K562 (cell line): ENCODE measurements at regions not wholly inside any gene's neighbourhood (a gene's known extent, or its start where the extent isn't known, plus 50 kb on each side); places are given as distances from the start of the nearest gene placed in this dataset.

Experiments used
- ATAC-seq: fragments of 200-7000 bp; cut with Tn5 transposase; 3 replicates; pipeline ENCODE4 v1.9.1; 2020; ENCODE audit warnings: moderate library complexity
- BruUV-seq: library from RNA; stranded (reverse); fragments of 400-500 nt; replicated peaks from 2 replicates; lab custom pipeline; 2021; lab: Mats Ljungman, UMichigan
- CTCF ChIA-PET: fragments of 300-600 bp; formaldehyde crosslinking; extraction: SDS; loops from one replicate; lab custom pipeline; 2021; ENCODE audit warnings: low intra/inter-chr PET ratio; lab: Yijun Ruan, JAX
- POLR2A ChIA-PET: fragments of 300-600, 350-650 bp; sonication (Branson Sonifier 250); formaldehyde crosslinking; extraction: SDS; loops from one replicate; lab custom pipeline; 2021; ENCODE audit warnings: antibody characterized with exemption, inconsistent platforms; lab: Yijun Ruan, JAX
- DNase-seq, 4 experiments: peaks; one replicate each; pipeline versions ENCODE4 v3.0.0 to v3.0.0-alpha.2; 2011 to 2018; ENCODE audit warnings: low spot score in 3 of 4, mixed read lengths in 3 of 4; ENCODE audit errors: extremely low read depth in 1 of 4
- FAIRE-seq: peaks from 2 replicates; lab custom pipeline; 2011; peaks lifted over from hg19 to GRCh38; lab: Jason Lieb, UNC
- H2AFZ ChIP-seq: 2 replicates; pipeline ENCODE4 v1.6.0; 2011; ENCODE audit warnings: low read depth, low read length, control low read depth, inconsistent platforms
- H3K27ac ChIP-seq: fragments of 200-600 bp; 3 replicates; pipeline ENCODE4 v1.8.0; 2011; ENCODE audit warnings: low read depth, mild to moderate bottlenecking, control low read depth, inconsistent platforms, low read length, moderate library complexity, mixed read lengths; ENCODE audit errors: extremely low read depth
- H3K27me3 ChIP-seq, 2 experiments: fragments of 300-600 bp in 1 of 2; 2 replicates in 1 of 2; 3 replicates in 1 of 2; pipeline versions ENCODE4 v1.6.0 to v1.8.0; 2011; ENCODE audit warnings: inconsistent platforms in 2 of 2, low read length in 2 of 2, mild to moderate bottlenecking in 1 of 2, mixed read lengths in 1 of 2, moderate library complexity in 1 of 2; ENCODE audit not compliant: control insufficient read depth in 2 of 2, insufficient read depth in 2 of 2
- H3K36me3 ChIP-seq: fragments of 300-600 bp; 3 replicates; pipeline ENCODE4 v1.8.0; 2011; ENCODE audit warnings: mild to moderate bottlenecking, low read length, inconsistent platforms; ENCODE audit not compliant: control insufficient read depth, insufficient read depth
- H3K4me1 ChIP-seq, 2 experiments: fragments of 200-600 bp in 1 of 2; replicated peaks in 1 of 2; 2 replicates in 1 of 2; 3 replicates in 1 of 2; pipeline versions ENCODE4 v1.5.1 to v1.8.0; 2011; ENCODE audit warnings: inconsistent platforms in 2 of 2, low read length in 2 of 2, mild to moderate bottlenecking in 1 of 2, mixed read lengths in 1 of 2, moderate library complexity in 1 of 2; ENCODE audit not compliant: control insufficient read depth in 2 of 2, insufficient read depth in 2 of 2
- H3K4me2 ChIP-seq: 2 replicates; pipeline ENCODE4 v1.6.1; 2011; ENCODE audit warnings: low read length, control low read depth, inconsistent platforms, mixed read lengths; ENCODE audit not compliant: insufficient read depth
- H3K4me3 ChIP-seq: fragments of 200-600 bp; sonication (generic), shearing (Covaris generic); 2 replicates; pipeline ENCODE4 v1.5.1; 2016; ENCODE audit warnings: control low read depth, inconsistent platforms
- H3K79me2 ChIP-seq: fragments of 200-600 bp; 3 replicates; pipeline ENCODE4 v1.8.0; 2011; ENCODE audit warnings: low read length, inconsistent platforms; ENCODE audit not compliant: control insufficient read depth, insufficient read depth
- H3K9ac ChIP-seq, 2 experiments: 2 replicates each; pipeline versions ENCODE4 v1.6.0 to v1.6.1; 2011; ENCODE audit warnings: low read depth in 2 of 2, low read length in 2 of 2, control low read depth in 1 of 2, inconsistent platforms in 1 of 2, mild to moderate bottlenecking in 1 of 2, mixed read lengths in 1 of 2; ENCODE audit not compliant: insufficient read depth in 1 of 2
- H3K9me1 ChIP-seq: one replicate; pipeline ENCODE4 v1.6.0; 2011; ENCODE audit warnings: inconsistent platforms, mild to moderate bottlenecking, low read length, moderate library complexity; ENCODE audit not compliant: control insufficient read depth, insufficient read depth
- H3K9me3 ChIP-seq: replicated peaks from 2 replicates; pipeline ENCODE4 v1.5.1; 2011; ENCODE audit warnings: low read depth, low read length, inconsistent platforms; ENCODE audit not compliant: control insufficient read depth, insufficient read depth
- H4K20me1 ChIP-seq: replicated peaks from 2 replicates; pipeline ENCODE4 v1.6.1; 2011; ENCODE audit warnings: low read length, inconsistent platforms, mixed read lengths; ENCODE audit not compliant: control insufficient read depth, insufficient read depth
- ERF ChIP-seq: fragments of 450-650 bp; formaldehyde crosslinking; IDR thresholded peaks from 2 replicates; pipeline ENCODE4 v1.4.0; 2020; ENCODE audit warnings: mild to moderate bottlenecking, mixed read lengths
- HMGN3 ChIP-seq: IDR thresholded peaks from 2 replicates; pipeline ENCODE4 v1.6.1; 2011; ENCODE audit warnings: borderline replicate concordance, low read depth, mild to moderate bottlenecking, mixed read lengths, low read length; ENCODE audit not compliant: insufficient read length; ENCODE audit errors: extremely low read depth
- NCOR1 ChIP-seq: fragments of 450-650 bp; IDR thresholded peaks from 2 replicates; pipeline ENCODE4 v1.6.1; 2016; ENCODE audit warnings: mild to moderate bottlenecking, moderate library complexity
- POLR3A ChIP-seq: IDR thresholded peaks from 2 replicates; pipeline ENCODE4 v1.6.1; 2011; ENCODE audit warnings: borderline replicate concordance, mild to moderate bottlenecking, moderate library complexity; ENCODE audit not compliant: insufficient read length, insufficient read depth; ENCODE audit errors: extremely low read depth
- SIN3B ChIP-seq: fragments of 450-650 bp; IDR thresholded peaks from 2 replicates; pipeline ENCODE4 v1.6.1; 2017; ENCODE audit warnings: low read depth, mild to moderate bottlenecking, moderate library complexity
- SMARCA4 ChIP-seq: fragments of 450-650 bp; IDR thresholded peaks from 2 replicates; pipeline ENCODE4 v1.6.1; 2016
- THAP7 ChIP-seq: fragments of 250-450 bp; sonication (Bioruptor Pico); IDR thresholded peaks from 2 replicates; pipeline ENCODE4 v1.5.0; 2021
- ZNF551 ChIP-seq: fragments of 250-450 bp; sonication (Bioruptor Pico); IDR thresholded peaks from 2 replicates; pipeline ENCODE4 v1.5.0; 2021; ENCODE audit warnings: mild to moderate bottlenecking, moderate library complexity
- WGBS: fragments of 100-300 bp; shearing (Covaris generic); methylation state at CpG from one replicate; pipeline ENCODE4 v1.1.6; 2016; ENCODE audit warnings: low coverage, mixed read lengths; ENCODE audit not compliant: insufficient coverage; ENCODE audit errors: missing lambda C conversion rate; 5-methylcytosine and 5-hydroxymethylcytosine counted together
- in situ Hi-C: fragments of 300-500 bp; cut with MboI; formaldehyde crosslinking; loops from 4 replicates; pipeline ENCODE4 v1.15.0; 2018; ENCODE audit warnings: inconsistent platforms, mixed read lengths
- intact Hi-C: fragments of 100-400 bp; cut with micrococcal nuclease; formaldehyde crosslinking; loops from 2 replicates; pipeline ENCODE4 v1.14.2; 2022

- FAIRE-seq, result no peak
- Histone ChIP-seq H2AFZ (no peak overlapping the region), H3K27ac (no peak overlapping the region), H3K4me1 (no peaks in the 10 kb centered on the region), H3K9me1 (no peaks in the 10 kb centered on the region), H3K4me2 (no peak overlapping the region), H3K9ac (no peak overlapping the region), H3K9me3 (no peaks in the 10 kb centered on the region), H3K4me3 (no peak overlapping the region), H3K27me3 (no peaks in the 10 kb centered on the region), H3K79me2 (no peaks in the 10 kb centered on the region), H3K36me3 (no peaks in the 10 kb centered on the region), H4K20me1 (no peaks in the 10 kb centered on the region)
- CTCF ChIA-PET, result no interaction called here
- POLR2A ChIA-PET, result interaction anchor here (0.9 kb wide), 1 partner anchor 769 kb away, joined by 3 read pairs; no protein-coding TSS in a partner anchor
- TF ChIP-seq NCOR1 (no peak), SIN3B (no peak), SMARCA4 (no peak), ZNF551 (no peak), THAP7 (CRISPR knock-in tag) (no peak), ERF (CRISPR knock-in tag) (no peak), POLR3A (no peak), HMGN3 (no peak)
- intact Hi-C loops, result no loop called here
- DNase-seq, result no peak
- in situ Hi-C loops, result no loop called here
- no peak for ATAC-seq
- BruUV-seq, result no TSS peak
- 0% methylated on average over 4 of the region's 4 CpGs for WGBS
Measured at GRCh38 chr13:103692442-103692841, 626.2 kb upstream of the SLC10A2 start.
